Lung (tissue), 11 donors: ENCODE measurements at regions not wholly inside any gene's neighbourhood (a gene's known extent, or its start where the extent isn't known, plus 50 kb on each side); places are given as distances from the start of the nearest gene placed in this dataset.

Experiments
- ATAC-seq: fragments of 200-7000 bp; cut with Tn5 transposase; one replicate; pipeline ENCODE4 v1.9.1; 2020; ENCODE audit warnings: moderate number of reproducible peaks; ENCODE audit not compliant: insufficient read depth, low FRiP score
- DNase-seq, 3 donors: peaks; one replicate each; pipeline ENCODE4 v3.0.0-alpha.2; 2013 to 2017
- H3K27ac ChIP-seq, 2 donors: one replicate each; pipeline ENCODE4 v1.5.1; 2013; ENCODE audit warnings: mild to moderate bottlenecking in 2 of 2, moderate library complexity in 2 of 2, control low read depth in 1 of 2, inconsistent platforms in 1 of 2, low read depth in 1 of 2, low read length in 1 of 2
- H3K27me3 ChIP-seq, 3 donors: one replicate each; pipeline ENCODE4 v1.5.1; 2013; ENCODE audit warnings: low read length in 2 of 3; ENCODE audit not compliant: control insufficient read depth in 3 of 3, insufficient read depth in 3 of 3
- H3K36me3 ChIP-seq, 4 donors: one replicate each; pipeline ENCODE4 v1.5.1; 2013; ENCODE audit warnings: low read length in 4 of 4, mild to moderate bottlenecking in 1 of 4, moderate library complexity in 1 of 4; ENCODE audit not compliant: control insufficient read depth in 4 of 4, insufficient read depth in 4 of 4
- H3K4me1 ChIP-seq, 5 donors: one replicate each; pipeline ENCODE4 v1.5.1; 2013; ENCODE audit warnings: low read length in 5 of 5, mild to moderate bottlenecking in 2 of 5, moderate library complexity in 1 of 5; ENCODE audit not compliant: control insufficient read depth in 5 of 5, insufficient read depth in 5 of 5
- H3K4me3 ChIP-seq: one replicate; pipeline ENCODE4 v1.5.1; 2013; ENCODE audit warnings: mild to moderate bottlenecking, control low read depth, moderate library complexity
- H3K9ac ChIP-seq, 2 donors: one replicate each; pipeline ENCODE4 v1.5.1; 2013; ENCODE audit warnings: low read length in 2 of 2, control low read depth in 1 of 2; ENCODE audit not compliant: insufficient read depth in 1 of 2
- H3K9me3 ChIP-seq, 4 donors: one replicate each; pipeline ENCODE4 v1.5.1; 2013; ENCODE audit warnings: low read length in 3 of 4, mild to moderate bottlenecking in 1 of 4, moderate library complexity in 1 of 4; ENCODE audit not compliant: control insufficient read depth in 4 of 4, insufficient read depth in 3 of 4
- CTCF ChIP-seq: IDR thresholded peaks from 2 replicates; pipeline ENCODE4 v1.5.1; 2012; ENCODE audit warnings: mild to moderate bottlenecking; ENCODE audit errors: control extremely low read depth, extremely low read depth
- WGBS, 2 donors: extraction: QIAGEN DNeasy Blood & Tissue Kit; methylation state at CpG; one replicate each; pipeline ENCODE4 v1.1.7; 2013; 5-methylcytosine and 5-hydroxymethylcytosine counted together
- donor health status: control.
- donor health status: control.
- donor health status: Bipolar disorder and iron deficiency.
- donor health status: healthy.
- donor health status: DM: yes; HTN: yes; CAD: no.

DNA sequence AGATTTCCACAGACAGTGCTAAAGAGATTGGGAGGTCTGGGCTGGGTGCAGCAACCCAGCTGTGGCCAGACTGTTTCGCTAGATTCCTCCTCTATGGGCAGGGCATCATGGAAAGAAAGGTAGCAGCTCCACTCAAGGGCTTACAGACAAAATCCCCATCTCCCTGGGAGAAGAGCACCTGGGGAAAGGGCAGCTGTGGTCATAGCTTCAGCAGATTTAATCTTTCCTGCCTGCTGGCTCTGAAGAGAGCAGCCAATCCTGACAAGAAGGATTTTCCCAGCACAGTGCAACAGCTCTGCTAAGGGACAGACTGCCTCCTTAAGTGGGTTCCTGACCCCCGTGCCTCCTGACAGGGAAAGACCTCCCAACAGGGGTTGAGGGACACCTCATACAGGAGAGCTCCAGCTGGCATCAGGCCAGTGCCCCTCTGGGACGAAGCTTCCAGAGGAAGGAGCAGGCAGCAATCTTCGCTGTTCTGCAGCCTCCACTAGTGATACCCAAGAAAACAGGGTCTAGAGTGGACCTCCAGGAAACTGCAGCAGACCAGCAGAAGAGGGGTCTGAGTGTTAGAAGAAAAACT, 1379.3 kb upstream of the ACO1 start:
- WGBS, 2 donors, result 86 to 89% methylated on average over 4 of the region's 4 CpGs
- TF ChIP-seq CTCF, result no peak
- peaks cover 0 to 5% (median 1%) of the 10 kb centered on the region in 4 donors for H3K9me3 ChIP-seq
- no peak overlapping the region for H3K4me3 ChIP-seq
- no peaks in the 10 kb centered on the region for H3K27me3 ChIP-seq
- H3K36me3 ChIP-seq, result no peaks in the 10 kb centered on the region
- no peaks in the 10 kb centered on the region for H3K4me1 ChIP-seq
- no peak overlapping the region for H3K27ac ChIP-seq
- H3K9ac ChIP-seq, result no peak overlapping the region
- DNase-seq, result no peak
- ATAC-seq, result no peak

GRCh38 chr9:31013371-31013770, 1371.1 kb upstream of the ACO1 start:
- Histone ChIP-seq H3K4me1 (no peaks in the 10 kb centered on the region), H3K9me3 (no peaks in the 10 kb centered on the region), H3K9ac (no peak overlapping the region), H3K36me3 (no peaks in the 10 kb centered on the region), H3K27ac (no peak overlapping the region), H3K4me3 (no peak overlapping the region), H3K27me3 (no peaks in the 10 kb centered on the region)
- TF ChIP-seq CTCF, result no peak
- ATAC-seq (no peak), DNase-seq (no peak)

DNA sequence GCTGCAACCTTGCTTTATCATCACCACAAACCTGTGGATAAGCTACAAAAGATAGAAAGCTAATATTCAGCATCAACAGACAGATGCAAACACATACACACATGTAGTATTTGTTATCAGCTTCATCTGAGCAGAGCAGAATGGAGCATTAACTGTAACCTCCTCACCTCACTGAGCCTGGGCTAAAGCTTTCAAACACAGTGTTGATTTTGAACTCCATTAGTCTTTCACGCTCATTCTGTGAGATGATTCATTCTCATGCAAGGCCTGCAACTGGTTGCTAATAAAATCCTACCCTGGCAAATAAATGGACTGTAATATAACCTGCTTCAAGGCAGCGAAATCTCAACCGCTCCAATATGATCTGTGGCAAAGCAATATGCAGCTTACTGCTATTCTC, 1360.6 kb upstream of the ACO1 start:
- WGBS, 2 donors, result 85 to 88% methylated on average over 3 of the region's 3 CpGs
- TF ChIP-seq CTCF, result no peak

DNA sequence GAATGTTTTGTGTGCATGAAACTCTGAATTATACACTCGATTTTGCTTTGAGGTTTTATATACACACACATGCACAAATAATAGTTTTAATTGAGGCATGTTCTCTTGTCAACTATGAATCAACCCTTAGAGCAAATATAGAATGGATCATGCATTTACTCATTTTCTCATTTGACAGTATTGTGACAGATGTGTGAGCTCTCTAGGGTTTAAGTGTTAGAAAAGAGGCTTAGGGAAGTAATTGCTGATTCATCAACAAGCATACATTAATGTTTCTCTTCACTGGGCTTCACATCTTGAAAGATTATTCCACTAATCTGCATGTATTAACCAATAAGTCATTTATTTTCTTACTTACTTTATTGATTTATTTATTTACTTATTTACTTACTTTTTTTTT, 1356.8 kb upstream of the ACO1 start:
- 65 to 70% methylated on average over 1 of the region's 1 CpG for WGBS, 2 donors
- Histone ChIP-seq H3K4me3 (no peak overlapping the region), H3K4me1 (peaks cover 0 to 6% (median 0%) of the 10 kb centered on the region in 5 donors), H3K9ac (no peak overlapping the region), H3K9me3 (no peaks in the 10 kb centered on the region), H3K36me3 (no peaks in the 10 kb centered on the region), H3K27me3 (no peaks in the 10 kb centered on the region), H3K27ac (no peak overlapping the region)
- DNase-seq (no peak), ATAC-seq (no peak)
- no peak for TF ChIP-seq CTCF

More for the DNA sequence above, 1360.6 kb upstream of the ACO1 start:
- Histone ChIP-seq H3K27ac (no peak overlapping the region), H3K36me3 (no peaks in the 10 kb centered on the region), H3K9ac (no peak overlapping the region), H3K4me1 (no peaks in the 10 kb centered on the region), H3K27me3 (no peaks in the 10 kb centered on the region), H3K4me3 (no peak overlapping the region), H3K9me3 (no peaks in the 10 kb centered on the region)
- no peak for DNase-seq
- no peak for ATAC-seq
